Epithelial cell of proximal tubule (primary cell): ENCODE measurements at regions not wholly inside any gene's neighbourhood (a gene's known extent, or its start where the extent isn't known, plus 50 kb on each side); places are given as distances from the start of the nearest gene placed in this dataset.

Source experiments
- DNase-seq: peaks from one replicate; pipeline ENCODE4 v3.0.0-alpha.2; 2011; ENCODE audit warnings: low read depth
- H3K4me3 ChIP-seq: 2 replicates; pipeline ENCODE4 v1.5.1; 2011; ENCODE audit warnings: low read depth, mild to moderate bottlenecking, low read length
- TF ChIP-seq, protein P1 (sequence below): conservative IDR thresholded peaks from 2 replicates; pipeline ENCODE4 v1.5.1; 2012; ENCODE audit warnings: low read depth, mild to moderate bottlenecking, low read length

DNA sequence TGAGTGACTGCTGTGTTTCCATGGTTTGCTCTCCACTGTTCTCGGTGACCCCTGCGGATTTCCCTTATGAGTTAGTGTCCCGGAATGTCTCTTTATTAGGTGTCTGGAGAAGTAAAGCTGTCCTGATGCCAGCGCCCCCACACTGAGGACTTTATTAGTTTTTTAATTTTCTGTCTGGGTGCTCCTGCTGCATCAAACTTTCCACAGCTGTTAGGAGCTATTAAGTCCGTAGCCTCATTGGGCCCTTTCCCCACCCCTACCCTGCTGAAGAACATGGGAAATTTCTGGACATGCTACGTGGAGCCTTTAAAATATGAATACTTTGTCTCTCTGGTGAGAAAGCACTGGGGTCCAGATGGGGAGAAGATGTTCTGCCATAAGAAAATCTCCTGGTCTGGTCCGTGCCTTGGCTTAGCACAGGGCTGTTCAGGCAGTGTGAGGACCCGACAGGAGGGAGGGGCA is 161.7 kb upstream of the HES1 start:
- no peak for DNase-seq
- H3K4me3 ChIP-seq = no peak overlapping the region

GRCh38 chr3:193974671-193975535 is 161.0 kb upstream of the HES1 start:
- no peak for DNase-seq
- no peak overlapping the region for H3K4me3 ChIP-seq

More for the DNA sequence above, 161.7 kb upstream of the HES1 start:
- TF ChIP-seq, protein P1, sequence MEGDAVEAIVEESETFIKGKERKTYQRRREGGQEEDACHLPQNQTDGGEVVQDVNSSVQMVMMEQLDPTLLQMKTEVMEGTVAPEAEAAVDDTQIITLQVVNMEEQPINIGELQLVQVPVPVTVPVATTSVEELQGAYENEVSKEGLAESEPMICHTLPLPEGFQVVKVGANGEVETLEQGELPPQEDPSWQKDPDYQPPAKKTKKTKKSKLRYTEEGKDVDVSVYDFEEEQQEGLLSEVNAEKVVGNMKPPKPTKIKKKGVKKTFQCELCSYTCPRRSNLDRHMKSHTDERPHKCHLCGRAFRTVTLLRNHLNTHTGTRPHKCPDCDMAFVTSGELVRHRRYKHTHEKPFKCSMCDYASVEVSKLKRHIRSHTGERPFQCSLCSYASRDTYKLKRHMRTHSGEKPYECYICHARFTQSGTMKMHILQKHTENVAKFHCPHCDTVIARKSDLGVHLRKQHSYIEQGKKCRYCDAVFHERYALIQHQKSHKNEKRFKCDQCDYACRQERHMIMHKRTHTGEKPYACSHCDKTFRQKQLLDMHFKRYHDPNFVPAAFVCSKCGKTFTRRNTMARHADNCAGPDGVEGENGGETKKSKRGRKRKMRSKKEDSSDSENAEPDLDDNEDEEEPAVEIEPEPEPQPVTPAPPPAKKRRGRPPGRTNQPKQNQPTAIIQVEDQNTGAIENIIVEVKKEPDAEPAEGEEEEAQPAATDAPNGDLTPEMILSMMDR = no peak

GRCh38 chr3:193977622-193978021 is 158.3 kb upstream of the HES1 start:
- DNase-seq = no peak
- no peak overlapping the region for H3K4me3 ChIP-seq
- TF ChIP-seq, protein P1 = no peak

More at GRCh38 chr3:193974671-193975535, 161.0 kb upstream of the HES1 start:
- TF ChIP-seq, protein P1 = no peak

DNA sequence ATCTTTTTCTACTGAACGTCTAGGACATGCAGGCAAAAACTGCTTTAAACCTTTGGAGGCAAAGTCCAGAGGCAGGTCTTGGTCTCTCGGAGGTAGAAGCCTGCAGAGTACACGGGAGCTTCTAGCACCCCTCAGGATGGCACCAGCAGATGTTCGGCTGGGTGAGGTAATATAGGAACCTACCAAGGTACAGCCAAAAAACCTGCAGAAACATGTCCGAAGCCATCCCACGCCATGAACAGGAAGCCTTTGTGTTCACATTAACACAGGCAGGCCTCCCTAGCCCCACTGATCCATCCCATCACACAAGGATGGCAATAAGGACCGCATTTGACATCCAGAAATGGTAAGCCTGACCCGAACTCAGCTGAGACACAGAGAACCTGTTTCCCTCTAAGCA is 157.9 kb upstream of the HES1 start:
- no peak for DNase-seq
- TF ChIP-seq, protein P1 = no peak
- H3K4me3 ChIP-seq = no peak overlapping the region

DNA sequence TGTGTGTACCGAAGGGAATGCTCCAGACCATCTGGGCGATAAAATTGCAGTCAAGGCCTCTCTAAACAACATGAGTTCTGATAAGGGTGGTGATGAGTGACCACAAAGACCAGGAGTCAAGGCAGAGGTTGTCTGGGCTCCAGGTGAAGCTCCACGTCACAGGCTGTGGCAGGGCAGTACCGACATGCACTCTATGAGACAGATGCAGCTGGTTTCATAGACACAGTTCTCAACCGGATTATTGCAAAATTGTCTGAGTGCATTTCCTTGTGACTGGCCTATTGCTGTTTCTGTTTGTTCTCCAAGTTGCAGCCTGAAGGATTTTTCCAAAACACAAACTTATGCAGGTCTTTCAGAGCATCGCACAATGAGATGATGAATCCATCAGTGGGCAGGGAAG is 157.5 kb upstream of the HES1 start:
- DNase-seq = no peak
- TF ChIP-seq, protein P1 = no peak

DNA sequence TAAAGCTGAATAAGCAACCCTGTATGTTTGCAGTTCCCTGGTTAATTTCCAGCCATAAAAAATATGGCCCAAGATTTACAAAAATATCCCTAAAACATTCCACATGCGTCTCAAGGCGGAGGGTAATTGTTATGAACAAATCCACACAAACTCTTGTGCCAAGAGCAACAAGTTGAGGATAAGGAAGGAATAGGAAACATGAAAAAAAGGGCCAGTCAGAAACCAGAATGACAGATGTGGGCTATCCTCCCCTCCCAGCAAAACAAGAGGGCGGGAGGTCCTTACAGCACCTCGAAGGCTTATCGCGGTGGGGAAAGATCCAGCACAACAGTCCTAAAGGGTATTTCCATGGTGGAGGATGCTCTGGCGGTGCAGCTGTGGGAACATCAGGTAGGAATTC is 155.6 kb upstream of the HES1 start:
- TF ChIP-seq, protein P1 = no peak
- no peak for DNase-seq
- H3K4me3 ChIP-seq = no peak overlapping the region

More for the DNA sequence above, 157.5 kb upstream of the HES1 start:
- H3K4me3 ChIP-seq = no peak overlapping the region
